ENCODE measurements at regions not wholly inside any gene's neighbourhood (a gene's known extent, or its start where the extent isn't known, plus 50 kb on each side); places are given as distances from the start of the nearest gene placed in this dataset.

DNA sequence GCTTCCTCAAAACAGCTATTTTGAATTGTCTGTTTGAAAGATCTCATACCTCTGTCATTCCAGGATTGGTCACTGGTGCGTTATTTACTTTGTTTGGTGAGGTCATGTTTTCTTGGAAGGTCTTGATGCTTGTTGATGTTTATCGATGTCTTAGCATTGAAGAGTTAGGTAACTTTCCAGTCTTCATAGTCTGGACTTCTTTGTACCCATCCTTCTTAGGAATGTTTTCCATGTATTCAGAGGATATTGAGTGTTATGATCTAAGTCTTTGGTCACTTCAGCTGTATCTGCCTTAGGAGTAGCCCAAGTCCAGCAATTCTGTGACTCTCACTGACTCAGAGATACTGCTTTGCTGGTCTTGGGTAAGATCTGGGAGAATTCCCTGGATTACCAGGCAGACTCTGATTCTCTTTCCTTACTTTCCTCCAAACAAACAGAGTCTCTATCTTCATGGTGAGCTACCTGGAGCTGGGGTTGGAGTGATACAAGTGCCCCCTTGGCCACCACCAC lies 398.6 kb downstream of the ZIC4 start:
- TF ChIP-seq, protein P1, sequence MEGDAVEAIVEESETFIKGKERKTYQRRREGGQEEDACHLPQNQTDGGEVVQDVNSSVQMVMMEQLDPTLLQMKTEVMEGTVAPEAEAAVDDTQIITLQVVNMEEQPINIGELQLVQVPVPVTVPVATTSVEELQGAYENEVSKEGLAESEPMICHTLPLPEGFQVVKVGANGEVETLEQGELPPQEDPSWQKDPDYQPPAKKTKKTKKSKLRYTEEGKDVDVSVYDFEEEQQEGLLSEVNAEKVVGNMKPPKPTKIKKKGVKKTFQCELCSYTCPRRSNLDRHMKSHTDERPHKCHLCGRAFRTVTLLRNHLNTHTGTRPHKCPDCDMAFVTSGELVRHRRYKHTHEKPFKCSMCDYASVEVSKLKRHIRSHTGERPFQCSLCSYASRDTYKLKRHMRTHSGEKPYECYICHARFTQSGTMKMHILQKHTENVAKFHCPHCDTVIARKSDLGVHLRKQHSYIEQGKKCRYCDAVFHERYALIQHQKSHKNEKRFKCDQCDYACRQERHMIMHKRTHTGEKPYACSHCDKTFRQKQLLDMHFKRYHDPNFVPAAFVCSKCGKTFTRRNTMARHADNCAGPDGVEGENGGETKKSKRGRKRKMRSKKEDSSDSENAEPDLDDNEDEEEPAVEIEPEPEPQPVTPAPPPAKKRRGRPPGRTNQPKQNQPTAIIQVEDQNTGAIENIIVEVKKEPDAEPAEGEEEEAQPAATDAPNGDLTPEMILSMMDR (conservative IDR thresholded peaks at IDR 0.05; ENCODE audit: low read depth in 2 of 2): no peak
- no peak for TF ChIP-seq ZNF331 (CRISPR knock-in tag; IDR thresholded peaks at IDR 0.05; ENCODE audit: low read depth)
- TF ChIP-seq POLR2AphosphoS5 (IDR thresholded peaks at IDR 0.05; ENCODE audit: low read depth): no peak
- no peak for TF ChIP-seq CREB1 (CRISPR knock-in tag; IDR thresholded peaks at IDR 0.05; ENCODE audit: low read depth)
- TF ChIP-seq JUNB (IDR thresholded peaks at IDR 0.05; ENCODE audit: unreplicated experiment): no peak
- TF ChIP-seq, protein P2, sequence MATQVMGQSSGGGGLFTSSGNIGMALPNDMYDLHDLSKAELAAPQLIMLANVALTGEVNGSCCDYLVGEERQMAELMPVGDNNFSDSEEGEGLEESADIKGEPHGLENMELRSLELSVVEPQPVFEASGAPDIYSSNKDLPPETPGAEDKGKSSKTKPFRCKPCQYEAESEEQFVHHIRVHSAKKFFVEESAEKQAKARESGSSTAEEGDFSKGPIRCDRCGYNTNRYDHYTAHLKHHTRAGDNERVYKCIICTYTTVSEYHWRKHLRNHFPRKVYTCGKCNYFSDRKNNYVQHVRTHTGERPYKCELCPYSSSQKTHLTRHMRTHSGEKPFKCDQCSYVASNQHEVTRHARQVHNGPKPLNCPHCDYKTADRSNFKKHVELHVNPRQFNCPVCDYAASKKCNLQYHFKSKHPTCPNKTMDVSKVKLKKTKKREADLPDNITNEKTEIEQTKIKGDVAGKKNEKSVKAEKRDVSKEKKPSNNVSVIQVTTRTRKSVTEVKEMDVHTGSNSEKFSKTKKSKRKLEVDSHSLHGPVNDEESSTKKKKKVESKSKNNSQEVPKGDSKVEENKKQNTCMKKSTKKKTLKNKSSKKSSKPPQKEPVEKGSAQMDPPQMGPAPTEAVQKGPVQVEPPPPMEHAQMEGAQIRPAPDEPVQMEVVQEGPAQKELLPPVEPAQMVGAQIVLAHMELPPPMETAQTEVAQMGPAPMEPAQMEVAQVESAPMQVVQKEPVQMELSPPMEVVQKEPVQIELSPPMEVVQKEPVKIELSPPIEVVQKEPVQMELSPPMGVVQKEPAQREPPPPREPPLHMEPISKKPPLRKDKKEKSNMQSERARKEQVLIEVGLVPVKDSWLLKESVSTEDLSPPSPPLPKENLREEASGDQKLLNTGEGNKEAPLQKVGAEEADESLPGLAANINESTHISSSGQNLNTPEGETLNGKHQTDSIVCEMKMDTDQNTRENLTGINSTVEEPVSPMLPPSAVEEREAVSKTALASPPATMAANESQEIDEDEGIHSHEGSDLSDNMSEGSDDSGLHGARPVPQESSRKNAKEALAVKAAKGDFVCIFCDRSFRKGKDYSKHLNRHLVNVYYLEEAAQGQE (IDR thresholded peaks at IDR 0.05; ENCODE audit: unreplicated experiment): no peak
- TF ChIP-seq EZH2 (IDR thresholded peaks at IDR 0.05; ENCODE audit: low read depth, unreplicated experiment): no peak
- no peak for TF ChIP-seq EZH2phosphoT487 (IDR thresholded peaks at IDR 0.05; ENCODE audit: unreplicated experiment)
